ENCODE measurements at regions not wholly inside any gene's neighbourhood (a gene's known extent, or its start where the extent isn't known, plus 50 kb on each side); places are given as distances from the start of the nearest gene placed in this dataset.

- no peak for TF ChIP-seq EZH2phosphoT487 (IDR thresholded peaks at IDR 0.05; ENCODE audit: insufficient read depth, low read depth)
- TF ChIP-seq EZH2 (IDR thresholded peaks at IDR 0.05; ENCODE audit: insufficient read depth, poor library complexity, severe bottlenecking) = no peak
Measured at GRCh38 chr9:23938908-23939307, 112.9 kb upstream of the ELAVL2 start.
